ENCODE measurements at regions not wholly inside any gene's neighbourhood (a gene's known extent, or its start where the extent isn't known, plus 50 kb on each side); places are given as distances from the start of the nearest gene placed in this dataset.
A peak's percentile ranks its signal among the peaks of the same experiment; 100 is the strongest.

- intact Hi-C loops (cut with DNase I), result no loop called here
- ATAC-seq (no peak), DNase-seq (ENCODE audit: low spot score) (no peak)
Measured at GRCh38 chr16:86193528-86194193, 294.7 kb downstream of the IRF8 start.

GRCh38 chr16:86195863-86196630, 297.1 kb downstream of the IRF8 start:
- DNase-seq (ENCODE audit: low spot score), result no peak
- ATAC-seq, result no peak
- intact Hi-C loops (cut with DNase I), result no loop called here

DNA sequence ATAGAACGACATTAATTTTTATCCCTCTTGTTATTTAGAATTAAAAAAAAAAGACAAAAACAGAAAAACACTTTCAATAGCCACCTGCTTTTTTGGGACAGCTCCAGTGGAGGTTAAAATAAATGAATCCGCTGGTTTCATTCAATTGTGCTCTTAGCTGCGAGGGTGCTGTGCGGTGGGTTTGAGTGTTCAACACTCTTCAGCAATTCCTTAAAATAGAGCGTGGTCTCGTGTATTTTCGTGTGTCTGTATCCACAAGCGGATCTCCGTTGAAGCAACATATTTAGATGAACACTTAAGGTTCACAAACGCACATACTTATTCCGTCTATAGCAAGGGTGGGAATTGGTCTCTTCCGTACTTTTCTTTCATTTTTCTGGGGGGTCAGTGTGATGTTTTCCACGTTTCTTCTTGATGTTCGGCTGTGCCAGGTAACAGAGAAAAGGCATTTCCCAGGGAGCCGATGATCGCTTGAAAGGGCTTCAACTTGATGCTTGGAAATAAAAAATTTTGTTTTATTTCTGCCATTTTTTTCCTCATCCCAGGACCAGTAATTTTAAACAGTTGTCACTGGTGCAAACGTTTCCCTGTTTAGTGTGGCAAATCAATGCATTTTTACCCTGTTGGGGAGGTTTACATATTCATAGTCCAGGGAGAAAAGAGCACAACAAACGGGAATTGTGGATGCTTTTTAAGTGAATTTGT, 297.9 kb downstream of the IRF8 start:
- intact Hi-C loops (cut with DNase I), result no loop called here
- no peak for DNase-seq (ENCODE audit: low spot score)
- ATAC-seq, result no peak

DNA sequence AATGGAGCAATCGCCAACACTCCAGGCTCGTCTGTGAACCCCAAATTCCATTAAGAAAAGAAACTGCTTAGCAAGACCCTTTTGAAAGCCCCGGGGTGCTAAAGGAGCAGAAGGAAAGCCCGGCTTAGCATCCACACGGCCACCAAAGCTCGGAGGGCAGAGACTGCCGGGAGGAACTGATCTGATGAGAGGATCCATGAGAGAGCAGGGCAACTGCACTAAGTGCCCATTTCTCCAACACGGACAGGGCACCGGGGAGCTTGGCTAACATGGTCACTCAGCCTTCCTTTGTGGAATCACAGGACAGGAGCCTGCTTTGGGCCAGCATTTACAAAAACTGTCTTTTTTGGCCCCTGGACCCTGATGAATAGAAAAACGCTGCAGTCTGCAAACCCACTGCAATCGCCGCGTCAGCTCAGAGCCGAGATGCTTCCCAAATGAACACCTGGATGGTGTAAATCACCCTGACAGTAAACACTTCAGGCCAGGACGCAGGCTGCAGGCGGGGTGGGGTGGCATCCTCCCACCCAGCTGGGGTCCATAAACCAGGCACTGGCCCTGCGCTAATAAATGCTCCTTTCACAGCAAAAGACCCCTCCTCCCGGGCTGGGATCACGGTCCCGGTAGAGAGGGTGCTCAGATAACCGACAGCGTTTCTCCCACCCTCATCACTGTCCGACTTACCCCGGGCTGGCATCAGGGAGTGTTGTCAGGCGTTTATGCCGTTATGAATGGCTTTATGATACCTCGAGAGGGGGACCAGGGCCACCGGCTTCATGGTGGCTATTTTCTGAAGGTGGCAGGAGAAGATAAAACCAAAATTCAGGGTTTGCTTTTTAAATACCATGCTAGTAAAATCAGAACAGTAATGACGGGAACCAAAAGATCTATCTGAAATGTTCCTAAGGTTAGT, 299.5 kb downstream of the IRF8 start:
- ATAC-seq (no peak), DNase-seq (ENCODE audit: low spot score) (no peak)
- intact Hi-C loops (cut with DNase I), result no loop called here

DNA sequence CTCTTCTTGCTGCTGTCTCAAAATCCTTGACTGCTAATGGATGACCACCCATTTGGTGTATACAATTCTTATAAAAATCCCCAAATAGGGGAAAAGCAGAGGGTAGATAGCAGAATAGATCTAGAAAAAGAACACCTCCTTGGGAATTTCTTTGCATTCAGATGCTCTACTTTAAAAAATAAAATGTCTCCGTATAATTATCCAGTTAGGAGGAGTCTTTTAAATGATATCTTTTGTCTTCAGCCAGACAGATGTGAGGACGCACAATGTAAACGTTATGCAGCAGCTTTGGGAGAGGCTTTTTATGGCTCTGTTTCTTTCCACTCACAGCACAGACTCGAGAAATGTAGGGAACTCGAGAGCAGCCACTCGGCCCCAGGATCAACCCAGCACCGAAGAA, 300.2 kb downstream of the IRF8 start:
- no peak for ATAC-seq
- no peak for DNase-seq (ENCODE audit: low spot score)
- intact Hi-C loops (cut with DNase I), result no loop called here

GRCh38 chr16:86199871-86200695, 301.1 kb downstream of the IRF8 start:
- intact Hi-C loops (cut with DNase I), result no loop called here
- no peak for ATAC-seq
- DNase-seq (ENCODE audit: low spot score), result no peak

- DNase-seq (ENCODE audit: low spot score) (no peak), ATAC-seq (no peak)
- intact Hi-C loops (cut with DNase I), result no loop called here
Measured at GRCh38 chr16:86200722-86201121, 301.8 kb downstream of the IRF8 start.

GRCh38 chr16:86201746-86202145, 302.8 kb downstream of the IRF8 start:
- DNase-seq (ENCODE audit: low spot score), result no peak
- intact Hi-C loops (cut with DNase I), result no loop called here
- no peak for ATAC-seq

DNA sequence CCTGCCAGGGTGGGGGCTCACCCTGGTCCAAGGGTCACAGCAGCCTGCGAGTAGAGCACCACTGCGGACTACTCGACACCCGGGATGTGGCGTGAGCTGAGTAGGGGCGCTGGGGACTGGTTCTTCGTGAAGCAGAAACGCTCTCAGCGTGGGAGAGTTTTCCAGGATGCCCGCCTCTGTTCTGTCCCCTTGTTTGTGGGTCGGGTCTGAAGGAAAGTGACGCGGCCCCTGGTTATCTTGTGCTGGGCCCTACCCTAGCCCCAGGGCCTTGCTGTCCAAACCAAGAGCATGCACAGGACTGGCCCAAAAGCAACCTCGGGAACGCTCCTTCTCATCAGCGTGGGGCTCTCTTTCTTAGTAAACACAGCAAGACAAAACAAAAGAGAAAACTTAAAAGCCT, 303.3 kb downstream of the IRF8 start:
- no peak for DNase-seq (ENCODE audit: low spot score)
- no peak for ATAC-seq
- intact Hi-C loops (cut with DNase I), result no loop called here

GRCh38 chr16:86202760-86203426, 303.9 kb downstream of the IRF8 start:
- DNase-seq (ENCODE audit: low spot score), result peak; percentile 36
- ATAC-seq, result no peak
- intact Hi-C loops (cut with DNase I), result no loop called here

DNA sequence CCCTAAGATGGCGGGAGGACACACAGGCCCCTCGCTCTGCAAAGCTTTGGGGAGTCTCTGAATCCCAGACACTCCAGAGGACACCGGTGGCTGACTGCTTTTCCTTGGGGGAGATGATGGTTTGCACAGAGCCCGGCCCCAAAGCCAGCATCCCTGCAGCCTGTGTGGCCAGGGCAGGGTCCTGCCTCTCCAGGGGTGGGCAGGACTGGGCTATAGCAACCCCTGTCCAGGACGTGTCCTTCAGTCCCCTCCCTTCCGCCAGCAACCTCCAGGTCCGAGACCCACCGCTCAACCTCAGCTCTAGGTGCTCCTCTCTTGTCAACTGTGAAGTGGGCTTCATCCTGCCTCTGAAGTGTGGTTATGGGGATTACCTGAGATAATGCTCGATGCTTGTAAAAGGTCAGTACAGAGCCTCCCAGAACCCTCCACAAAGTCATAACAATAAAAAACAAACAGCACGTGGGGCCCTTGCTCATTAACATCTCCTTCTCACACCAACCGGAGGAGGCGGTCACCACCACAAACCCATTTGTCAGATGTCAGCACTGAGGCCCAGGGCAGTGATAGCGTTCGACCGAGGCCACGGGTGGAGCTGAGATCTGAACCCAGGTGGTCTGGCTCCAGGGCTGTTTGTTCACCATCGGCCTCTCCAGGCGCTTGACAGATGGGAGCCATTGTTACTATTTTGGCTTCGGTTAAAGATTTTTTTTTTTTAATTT, 304.8 kb downstream of the IRF8 start:
- ATAC-seq, result no peak
- intact Hi-C loops (cut with DNase I), result no loop called here
- DNase-seq (ENCODE audit: low spot score), result peak; percentile 43

DNA sequence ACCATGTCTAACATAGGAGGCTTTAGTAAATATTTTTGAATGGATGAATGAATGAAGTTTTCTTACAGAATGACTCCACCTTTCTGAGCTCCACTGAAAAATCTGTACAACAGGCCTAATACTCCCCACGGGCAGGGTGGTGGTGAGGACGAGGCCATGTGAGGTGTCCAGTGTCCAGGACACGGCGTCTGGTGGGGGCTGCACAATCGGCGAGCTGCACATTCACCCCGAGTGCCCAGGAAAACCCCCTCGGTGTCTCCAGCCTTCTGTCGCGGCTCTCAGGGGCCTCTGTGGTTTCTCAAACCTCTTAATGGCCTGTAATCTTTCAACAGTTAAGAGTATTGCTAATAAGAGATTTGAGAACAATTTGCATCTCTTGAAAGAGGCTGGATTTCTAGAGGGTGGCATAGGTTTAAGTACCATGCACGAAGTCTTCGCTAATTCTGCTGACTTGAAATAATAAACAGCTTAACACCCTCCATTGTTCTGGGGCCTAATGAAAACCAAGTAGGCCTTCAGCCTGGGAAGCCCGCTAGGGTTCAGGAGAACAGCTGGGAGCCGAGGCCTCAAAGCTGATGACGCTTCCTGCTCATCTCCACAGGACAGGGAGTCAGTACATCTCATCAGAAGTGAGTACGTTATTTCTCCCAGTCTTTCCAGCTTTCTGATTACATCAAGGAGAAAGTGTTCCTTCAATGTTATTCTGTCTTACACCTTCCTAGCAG, 304.6 kb upstream of the FOXF1 start:
- DNase-seq (ENCODE audit: low spot score) (peak; percentile 36), ATAC-seq (no peak)
- intact Hi-C loops (cut with DNase I), result no loop called here

GRCh38 chr16:86207350-86207749, 303.0 kb upstream of the FOXF1 start:
- DNase-seq (ENCODE audit: low spot score) (peak; percentile 34), ATAC-seq (no peak)
- intact Hi-C loops (cut with DNase I), result no loop called here

- ATAC-seq (no peak), DNase-seq (ENCODE audit: low spot score) (no peak)
- intact Hi-C loops (cut with DNase I), result no loop called here
Measured at GRCh38 chr16:86209202-86209601, 301.1 kb upstream of the FOXF1 start.

DNA sequence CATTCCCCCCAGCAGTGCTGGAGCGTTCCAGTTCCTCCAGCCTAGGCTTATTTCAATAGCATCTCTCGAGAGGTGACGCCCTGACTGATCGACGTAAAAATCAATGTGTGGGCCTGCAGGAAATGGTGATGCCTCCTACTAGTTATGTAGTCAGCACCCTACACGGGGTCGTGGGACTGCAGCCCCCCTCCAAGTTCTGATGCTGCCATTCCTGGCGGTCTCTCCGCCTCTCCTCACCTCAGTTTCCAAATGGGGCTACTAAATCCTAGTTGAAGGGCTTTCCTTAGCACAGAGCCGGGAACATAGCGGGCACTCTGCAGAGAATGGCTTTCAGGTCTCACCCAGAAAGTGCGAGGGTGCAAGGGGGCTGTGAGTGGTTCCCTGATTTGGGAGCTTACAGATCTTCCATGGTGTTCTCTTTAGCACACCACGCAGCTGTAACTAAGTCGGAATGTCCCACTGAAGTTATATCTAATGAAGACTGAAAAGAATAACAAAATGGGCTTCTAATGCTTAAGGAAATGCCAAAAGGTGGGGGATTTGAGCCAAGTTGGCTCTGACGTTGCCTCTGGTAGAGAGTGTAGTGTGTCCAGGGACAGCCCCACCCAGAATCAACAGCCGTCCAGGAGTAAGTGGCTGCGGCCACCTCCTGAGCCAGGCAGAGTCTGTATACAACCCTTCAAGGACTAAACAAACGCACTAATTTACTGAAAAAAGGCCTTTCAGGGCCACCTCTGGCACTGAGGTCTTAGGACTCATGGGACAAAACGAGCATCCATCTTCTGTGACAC, 299.7 kb upstream of the FOXF1 start:
- ATAC-seq (no peak), DNase-seq (ENCODE audit: low spot score) (peak; percentile 26)
- intact Hi-C loops (cut with DNase I), result no loop called here

DNA sequence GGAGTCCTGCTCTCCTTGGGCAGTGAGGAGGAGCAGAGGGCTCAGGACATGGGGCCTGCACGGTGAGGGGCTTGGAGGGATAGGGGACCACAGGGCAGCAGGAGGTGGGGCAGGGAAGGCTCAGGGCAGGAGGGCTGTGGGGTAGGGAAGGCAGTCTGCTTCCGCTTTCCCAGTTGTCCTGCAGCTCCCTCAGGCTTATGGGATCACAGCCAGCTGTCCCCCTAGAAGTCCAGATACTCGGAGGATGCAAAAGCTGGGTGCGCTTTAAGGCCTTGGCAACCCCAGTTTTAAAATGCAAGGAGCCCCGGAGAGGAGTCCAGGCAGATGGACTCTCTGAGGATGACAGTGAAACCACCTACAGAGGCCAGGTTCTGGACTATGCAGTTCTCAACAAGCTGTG, 299.1 kb upstream of the FOXF1 start:
- intact Hi-C loops (cut with DNase I), result no loop called here
- no peak for ATAC-seq
- peak; percentile 26 for DNase-seq (ENCODE audit: low spot score)
